GM12872 (cell line): ENCODE measurements at regions not wholly inside any gene's neighbourhood (a gene's known extent, or its start where the extent isn't known, plus 50 kb on each side); places are given as distances from the start of the nearest gene placed in this dataset.

Source experiments
- TF ChIP-seq, protein P1 (sequence below): IDR thresholded peaks from 3 replicates; pipeline ENCODE4 v1.5.1; 2011; ENCODE audit warnings: low read depth, mild to moderate bottlenecking, low read length, moderate library complexity; ENCODE audit not compliant: insufficient read depth

GRCh38 chr15:39397883-39398282, 183.0 kb upstream of the THBS1 start:
- TF ChIP-seq, protein P1, sequence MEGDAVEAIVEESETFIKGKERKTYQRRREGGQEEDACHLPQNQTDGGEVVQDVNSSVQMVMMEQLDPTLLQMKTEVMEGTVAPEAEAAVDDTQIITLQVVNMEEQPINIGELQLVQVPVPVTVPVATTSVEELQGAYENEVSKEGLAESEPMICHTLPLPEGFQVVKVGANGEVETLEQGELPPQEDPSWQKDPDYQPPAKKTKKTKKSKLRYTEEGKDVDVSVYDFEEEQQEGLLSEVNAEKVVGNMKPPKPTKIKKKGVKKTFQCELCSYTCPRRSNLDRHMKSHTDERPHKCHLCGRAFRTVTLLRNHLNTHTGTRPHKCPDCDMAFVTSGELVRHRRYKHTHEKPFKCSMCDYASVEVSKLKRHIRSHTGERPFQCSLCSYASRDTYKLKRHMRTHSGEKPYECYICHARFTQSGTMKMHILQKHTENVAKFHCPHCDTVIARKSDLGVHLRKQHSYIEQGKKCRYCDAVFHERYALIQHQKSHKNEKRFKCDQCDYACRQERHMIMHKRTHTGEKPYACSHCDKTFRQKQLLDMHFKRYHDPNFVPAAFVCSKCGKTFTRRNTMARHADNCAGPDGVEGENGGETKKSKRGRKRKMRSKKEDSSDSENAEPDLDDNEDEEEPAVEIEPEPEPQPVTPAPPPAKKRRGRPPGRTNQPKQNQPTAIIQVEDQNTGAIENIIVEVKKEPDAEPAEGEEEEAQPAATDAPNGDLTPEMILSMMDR: no peak

- TF ChIP-seq, protein P1: no peak
Observed at GRCh38 chr15:39399600-39399999, 181.3 kb upstream of the THBS1 start.

DNA sequence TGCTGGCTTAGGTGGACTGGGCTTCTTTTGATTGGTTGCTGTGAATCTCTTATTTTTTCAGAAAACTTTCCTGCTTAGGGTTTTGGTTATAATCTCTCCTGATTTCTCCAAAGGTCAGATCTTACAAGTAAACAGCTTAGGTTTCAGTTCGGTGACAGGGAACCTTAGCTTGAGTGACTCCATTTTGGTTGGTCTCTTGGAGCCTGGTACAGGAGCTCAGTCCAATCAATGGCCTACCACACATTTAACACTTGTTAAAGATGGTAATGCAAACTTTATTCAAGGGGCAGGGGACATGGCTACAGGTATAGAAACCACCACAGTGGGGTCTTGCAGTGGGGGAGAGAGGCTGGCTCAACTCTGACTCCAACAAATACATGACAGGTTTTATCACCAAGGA, 180.9 kb upstream of the THBS1 start:
- TF ChIP-seq, protein P1: no peak

DNA sequence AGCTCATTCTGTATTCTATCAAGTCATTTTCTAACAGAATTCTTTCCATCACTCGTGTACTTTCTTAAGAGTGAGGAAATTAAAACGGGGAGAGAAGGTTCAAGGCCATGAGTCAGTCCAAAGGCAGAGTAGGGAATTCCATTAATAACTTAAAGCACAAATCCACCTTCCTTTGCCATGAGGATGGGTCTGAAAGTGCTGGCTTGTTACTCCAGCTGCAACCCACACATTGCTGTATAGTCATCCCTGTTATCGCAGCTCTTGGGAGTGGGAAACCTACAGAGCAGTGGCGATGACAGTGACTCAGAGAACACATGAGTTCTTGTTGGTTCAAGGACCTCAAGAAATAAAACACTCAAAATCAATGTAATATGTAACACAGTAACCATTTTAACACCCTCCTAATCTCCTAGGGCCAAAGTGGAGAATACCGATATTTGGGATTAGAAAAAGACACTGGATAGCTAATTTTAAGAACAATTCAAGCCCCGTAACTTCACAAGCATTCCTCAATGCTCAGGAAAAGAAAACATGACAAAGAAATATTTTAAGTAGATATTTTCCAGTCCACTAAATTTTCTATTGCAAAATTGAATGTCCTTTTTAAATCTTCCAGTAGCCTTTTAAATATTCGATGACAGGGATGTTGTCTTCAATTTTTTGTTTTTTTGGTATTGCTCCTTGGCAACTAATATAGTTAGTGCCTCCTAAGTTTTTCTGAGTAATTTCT, 179.9 kb upstream of the THBS1 start:
- TF ChIP-seq, protein P1: no peak

- TF ChIP-seq, protein P1: no peak
Observed at GRCh38 chr15:39403640-39404117, 177.2 kb upstream of the THBS1 start.

DNA sequence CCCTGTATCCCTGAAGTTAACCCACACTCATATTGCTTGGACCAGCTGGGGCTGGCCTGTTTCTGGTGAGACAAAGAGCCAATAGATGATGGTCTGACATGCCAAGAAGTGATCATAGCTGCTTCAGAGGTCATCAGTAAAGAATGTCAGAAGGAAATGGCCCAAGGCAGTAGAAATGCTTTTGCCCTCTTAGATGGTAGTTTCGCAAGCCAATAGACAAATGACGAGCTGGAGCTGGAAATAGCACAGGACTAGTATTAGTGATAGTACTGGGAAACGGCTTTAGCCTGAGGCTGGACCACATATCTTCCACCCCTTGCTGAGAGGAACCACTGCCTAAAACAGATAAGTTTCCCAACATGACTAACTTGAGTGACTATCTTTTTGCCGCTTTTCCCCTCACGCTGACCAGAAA, 176.1 kb upstream of the THBS1 start:
- TF ChIP-seq, protein P1: no peak

- TF ChIP-seq, protein P1: no peak
Observed at GRCh38 chr15:39406485-39406884, 174.4 kb upstream of the THBS1 start.
